Neural progenitor cell (in vitro differentiated cells): ENCODE measurements at regions not wholly inside any gene's neighbourhood (a gene's known extent, or its start where the extent isn't known, plus 50 kb on each side); places are given as distances from the start of the nearest gene placed in this dataset.
A peak's percentile ranks its signal among the peaks of the same experiment; 100 is the strongest.

Experiments used
- DNase-seq: peaks from one replicate; pipeline ENCODE4 v3.0.0-alpha.2; 2016; ENCODE audit warnings: low spot score
- H2AFZ ChIP-seq: fragments of 200-600 bp; sonication (generic); replicated peaks from 2 replicates; pipeline ENCODE4 v1.6.1; 2016; ENCODE audit warnings: antibody characterized with exemption
- H3F3A ChIP-seq: fragments of 200-600 bp; sonication (generic); 2 replicates; pipeline ENCODE4 v1.6.1; 2016; ENCODE audit warnings: antibody characterized with exemption, low read depth
- H3K27ac ChIP-seq: fragments of 200-600 bp; sonication (generic); 2 replicates; pipeline ENCODE4 v1.5.1; 2016; ENCODE audit warnings: mild to moderate bottlenecking
- H3K27me3 ChIP-seq: fragments of 200-600 bp; sonication (generic); 2 replicates; pipeline ENCODE4 v1.6.1; 2016; ENCODE audit warnings: mild to moderate bottlenecking, moderate library complexity
- H3K36me3 ChIP-seq: fragments of 200-600 bp; sonication (generic); 2 replicates; pipeline ENCODE4 v1.5.1; 2016
- H3K4me1 ChIP-seq: fragments of 200-600 bp; sonication (generic); 2 replicates; pipeline ENCODE4 v1.6.1; 2016; ENCODE audit warnings: mixed run types
- H3K4me2 ChIP-seq: fragments of 200-600 bp; sonication (generic); 2 replicates; pipeline ENCODE4 v1.6.1; 2016
- H3K4me3 ChIP-seq: fragments of 200-600 bp; sonication (generic); 2 replicates; pipeline ENCODE4 v1.5.1; 2016
- H3K79me2 ChIP-seq: fragments of 200-600 bp; sonication (generic); 2 replicates; pipeline ENCODE4 v1.6.1; 2016; ENCODE audit warnings: low read depth
- H3K9ac ChIP-seq: fragments of 200-600 bp; sonication (generic); 2 replicates; pipeline ENCODE4 v1.6.1; 2016
- H3K9me3 ChIP-seq: fragments of 200-600 bp; sonication (generic); 2 replicates; pipeline ENCODE4 v1.5.1; 2016; ENCODE audit warnings: low read depth
- H4K20me1 ChIP-seq: fragments of 200-600 bp; sonication (generic); 2 replicates; pipeline ENCODE4 v1.6.1; 2016; ENCODE audit warnings: low read depth
- H3K27ac Mint-ChIP-seq: 3 replicates; pipeline ENCODE4 v1.8.0; 2021; ENCODE audit warnings: mixed read lengths
- H3K27me3 Mint-ChIP-seq: 2 replicates; pipeline ENCODE4 v1.8.0; 2022; ENCODE audit warnings: low read depth, mild to moderate bottlenecking, inconsistent platforms, moderate library complexity, mixed read lengths; ENCODE audit not compliant: insufficient read depth
- H3K36me3 Mint-ChIP-seq: 3 replicates; pipeline ENCODE4 v1.8.0; 2021; ENCODE audit warnings: mixed read lengths
- H3K4me1 Mint-ChIP-seq: 3 replicates; pipeline ENCODE4 v1.8.0; 2021; ENCODE audit warnings: mixed read lengths
- H3K4me3 Mint-ChIP-seq: 3 replicates; pipeline ENCODE4 v1.8.0; 2021; ENCODE audit warnings: mild to moderate bottlenecking, moderate library complexity, mixed read lengths
- H3K9me3 Mint-ChIP-seq: 3 replicates; pipeline ENCODE4 v1.8.0; 2020; ENCODE audit warnings: mixed read lengths
- EZH2 ChIP-seq: fragments of 200-600 bp; sonication (generic); IDR thresholded peaks from 2 replicates; pipeline ENCODE4 v1.6.1; 2017; ENCODE audit warnings: antibody characterized with exemption, mild to moderate bottlenecking, moderate library complexity
- EZH2phosphoT487 ChIP-seq: fragments of 200-600 bp; sonication (generic); IDR thresholded peaks from 2 replicates; pipeline ENCODE4 v1.6.1; 2017; ENCODE audit warnings: antibody characterized with exemption
- TF ChIP-seq, protein P1 (sequence below): fragments of 200-600 bp; sonication (generic); IDR thresholded peaks from 2 replicates; pipeline ENCODE4 v1.5.1; 2017; ENCODE audit warnings: antibody characterized with exemption, mild to moderate bottlenecking

DNA sequence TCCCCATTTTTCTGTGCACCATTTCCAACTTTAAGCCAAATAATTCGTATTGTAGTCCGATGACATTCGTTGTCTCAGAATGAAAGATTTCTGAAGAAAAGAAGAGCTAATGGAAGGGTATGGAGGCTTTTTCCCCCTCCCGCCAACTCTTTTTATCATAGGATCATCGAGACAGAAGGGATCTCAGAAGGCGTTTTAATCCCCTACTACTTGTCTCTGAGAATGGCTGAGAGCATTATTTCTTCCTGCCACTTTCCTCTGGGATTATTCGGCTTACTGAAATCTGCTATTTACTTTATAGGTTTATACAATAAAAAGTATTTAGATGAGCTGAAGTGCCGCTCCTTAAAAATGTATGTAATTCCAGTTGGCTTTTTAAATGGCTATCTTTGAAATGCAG is 789.8 kb downstream of the EDEM1 start:
- H3K27ac ChIP-seq, result peak overlapping the region; percentile 29
- Mint-ChIP-seq H3K9me3 (peaks cover 6% of the 10 kb centered on the region), H3K36me3 (no peaks in the 10 kb centered on the region), H3K4me1 (peaks cover 7% of the 10 kb centered on the region), H3K4me3 (no peak overlapping the region), H3K27ac (peak overlapping the region; percentile 46), H3K27me3 (peaks cover 2% of the 10 kb centered on the region)
- H3K9ac ChIP-seq, result no peak overlapping the region
- no peaks in the 10 kb centered on the region for H3K79me2 ChIP-seq
- H3K27me3 ChIP-seq, result no peaks in the 10 kb centered on the region
- peaks cover 7% of the 10 kb centered on the region for H3F3A ChIP-seq
- peak; percentile 44 for DNase-seq
- H2AFZ ChIP-seq, result no peak overlapping the region
- H3K9me3 ChIP-seq, result no peaks in the 10 kb centered on the region
- TF ChIP-seq EZH2phosphoT487 (no peak), EZH2 (no peak)
- TF ChIP-seq, protein P1, sequence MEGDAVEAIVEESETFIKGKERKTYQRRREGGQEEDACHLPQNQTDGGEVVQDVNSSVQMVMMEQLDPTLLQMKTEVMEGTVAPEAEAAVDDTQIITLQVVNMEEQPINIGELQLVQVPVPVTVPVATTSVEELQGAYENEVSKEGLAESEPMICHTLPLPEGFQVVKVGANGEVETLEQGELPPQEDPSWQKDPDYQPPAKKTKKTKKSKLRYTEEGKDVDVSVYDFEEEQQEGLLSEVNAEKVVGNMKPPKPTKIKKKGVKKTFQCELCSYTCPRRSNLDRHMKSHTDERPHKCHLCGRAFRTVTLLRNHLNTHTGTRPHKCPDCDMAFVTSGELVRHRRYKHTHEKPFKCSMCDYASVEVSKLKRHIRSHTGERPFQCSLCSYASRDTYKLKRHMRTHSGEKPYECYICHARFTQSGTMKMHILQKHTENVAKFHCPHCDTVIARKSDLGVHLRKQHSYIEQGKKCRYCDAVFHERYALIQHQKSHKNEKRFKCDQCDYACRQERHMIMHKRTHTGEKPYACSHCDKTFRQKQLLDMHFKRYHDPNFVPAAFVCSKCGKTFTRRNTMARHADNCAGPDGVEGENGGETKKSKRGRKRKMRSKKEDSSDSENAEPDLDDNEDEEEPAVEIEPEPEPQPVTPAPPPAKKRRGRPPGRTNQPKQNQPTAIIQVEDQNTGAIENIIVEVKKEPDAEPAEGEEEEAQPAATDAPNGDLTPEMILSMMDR, result no peak
- H3K4me2 ChIP-seq, result no peak overlapping the region
- H3K4me3 ChIP-seq, result no peak overlapping the region
- H4K20me1 ChIP-seq, result no peaks in the 10 kb centered on the region
- H3K36me3 ChIP-seq, result no peaks in the 10 kb centered on the region
- H3K4me1 ChIP-seq, result peaks cover 13% of the 10 kb centered on the region

DNA sequence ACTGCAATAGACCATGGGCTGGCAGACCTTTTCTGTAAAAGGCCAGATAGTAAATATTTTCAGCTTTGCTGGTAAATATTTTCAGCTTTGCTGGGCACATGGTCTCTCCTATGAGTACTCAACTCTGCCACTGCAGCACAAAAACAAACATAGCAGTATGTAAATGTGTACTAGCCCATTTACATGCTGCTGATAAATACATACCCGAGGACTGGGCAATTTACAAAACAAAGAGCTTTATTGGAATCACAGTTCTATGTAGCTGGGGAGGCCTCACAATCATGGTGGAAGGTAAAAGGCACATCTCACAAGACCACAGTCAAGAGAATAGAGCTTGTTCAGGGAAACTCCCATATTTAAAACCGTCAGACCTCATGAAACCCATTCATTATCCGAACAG is 793.0 kb downstream of the EDEM1 start:
- Histone ChIP-seq H3K4me2 (no peak overlapping the region), H3K36me3 (no peaks in the 10 kb centered on the region), H3K4me3 (no peak overlapping the region), H3K79me2 (no peaks in the 10 kb centered on the region), H3K27ac (no peak overlapping the region), H3K9me3 (no peaks in the 10 kb centered on the region), H3K9ac (no peak overlapping the region), H2AFZ (no peak overlapping the region), H3K4me1 (peaks cover 13% of the 10 kb centered on the region), H3K27me3 (no peaks in the 10 kb centered on the region), H4K20me1 (no peaks in the 10 kb centered on the region), H3F3A (peaks cover 7% of the 10 kb centered on the region)
- no peak for DNase-seq
- TF ChIP-seq, protein P1, result no peak
- no peak for TF ChIP-seq EZH2
- no peak for TF ChIP-seq EZH2phosphoT487
- H3K9me3 Mint-ChIP-seq, result peaks cover 8% of the 10 kb centered on the region
- H3K4me1 Mint-ChIP-seq, result peaks cover 9% of the 10 kb centered on the region
- no peak overlapping the region for H3K27ac Mint-ChIP-seq
- no peak overlapping the region for H3K4me3 Mint-ChIP-seq
- H3K36me3 Mint-ChIP-seq, result peaks cover 2% of the 10 kb centered on the region
- H3K27me3 Mint-ChIP-seq, result peaks cover 2% of the 10 kb centered on the region

DNA sequence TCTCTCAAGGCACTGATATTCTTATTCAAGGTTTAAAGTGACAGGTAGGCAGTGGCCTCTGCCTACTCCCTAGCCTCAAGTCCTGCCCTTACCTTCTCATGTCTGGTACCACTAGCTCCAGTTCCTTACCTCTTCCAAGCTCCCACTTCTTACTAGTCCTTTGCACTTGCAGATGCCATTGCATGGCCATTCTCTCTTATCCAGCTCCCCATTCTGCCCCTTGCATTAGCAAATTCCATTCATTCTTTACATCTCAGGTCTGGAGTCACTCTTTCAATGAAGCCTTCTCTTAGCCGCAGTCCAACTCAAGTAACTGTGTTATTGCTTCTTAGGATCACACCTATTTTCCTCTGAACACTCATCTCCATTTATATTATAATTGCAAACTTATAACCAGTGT is 807.1 kb downstream of the EDEM1 start:
- Mint-ChIP-seq H3K9me3 (no peaks in the 10 kb centered on the region), H3K27ac (no peak overlapping the region), H3K27me3 (no peaks in the 10 kb centered on the region), H3K4me3 (no peak overlapping the region), H3K36me3 (no peaks in the 10 kb centered on the region), H3K4me1 (no peaks in the 10 kb centered on the region)
- Histone ChIP-seq H3K36me3 (no peaks in the 10 kb centered on the region), H4K20me1 (no peaks in the 10 kb centered on the region), H3K79me2 (no peaks in the 10 kb centered on the region), H3K9me3 (no peaks in the 10 kb centered on the region), H3K4me2 (no peak overlapping the region), H3K4me1 (peaks cover 7% of the 10 kb centered on the region), H3F3A (no peaks in the 10 kb centered on the region), H3K4me3 (no peak overlapping the region), H2AFZ (no peak overlapping the region), H3K27me3 (no peaks in the 10 kb centered on the region), H3K9ac (no peak overlapping the region), H3K27ac (no peak overlapping the region)
- peak; percentile 41 for DNase-seq
- TF ChIP-seq, protein P1, result no peak
- TF ChIP-seq EZH2 (no peak), EZH2phosphoT487 (no peak)
